CD8-positive, alpha-beta memory T cell (primary cell): ENCODE measurements at regions not wholly inside any gene's neighbourhood (a gene's known extent, or its start where the extent isn't known, plus 50 kb on each side); places are given as distances from the start of the nearest gene placed in this dataset.

Experiments used
- CTCF ChIA-PET: fragments of 350-600 bp; sonication (Branson Sonifier 250); formaldehyde crosslinking; loops from one replicate; lab custom pipeline; 2021; ENCODE audit warnings: antibody characterized with exemption; lab: Charles Lee
- POLR2A ChIA-PET: fragments of 350-600 bp; sonication (Branson Sonifier 250); formaldehyde crosslinking; loops from one replicate; lab custom pipeline; 2021; ENCODE audit warnings: antibody characterized with exemption; lab: Charles Lee
- DNase-seq, 5 donors: peaks; one replicate each; pipeline versions ENCODE4 v3.0.0 to v3.0.0-alpha.2; 2020 to 2022; ENCODE audit warnings: mixed read lengths in 1 of 5
- H3K27ac ChIP-seq: one replicate; pipeline ENCODE4 v1.7.0; 2013; ENCODE audit warnings: low read depth, mild to moderate bottlenecking, low read length, moderate library complexity
- H3K27me3 ChIP-seq: 2 replicates; pipeline ENCODE4 v1.7.0; 2013; ENCODE audit warnings: low read length, mild to moderate bottlenecking; ENCODE audit not compliant: insufficient read depth, poor library complexity, severe bottlenecking
- H3K36me3 ChIP-seq: 2 replicates; pipeline ENCODE4 v1.7.0; 2013; ENCODE audit warnings: mild to moderate bottlenecking, low read length, moderate library complexity; ENCODE audit not compliant: insufficient read depth
- H3K4me1 ChIP-seq: 2 replicates; pipeline ENCODE4 v1.7.0; 2013; ENCODE audit warnings: mild to moderate bottlenecking, low read length, moderate library complexity; ENCODE audit not compliant: insufficient read depth
- H3K4me3 ChIP-seq: 2 replicates; pipeline ENCODE4 v1.7.0; 2013; ENCODE audit warnings: mild to moderate bottlenecking, low read length
- H3K9me3 ChIP-seq: 2 replicates; pipeline ENCODE4 v1.7.0; 2013; ENCODE audit warnings: mild to moderate bottlenecking, low read length
- H3K27ac Mint-ChIP-seq, 8 donors: one replicate each; pipeline ENCODE4 v1.8.0; 2020 to 2021; ENCODE audit warnings: mixed read lengths in 8 of 8, mild to moderate bottlenecking in 6 of 8, inconsistent platforms in 3 of 8, moderate library complexity in 3 of 8
- H3K27me3 Mint-ChIP-seq, 2 donors: one replicate each; pipeline ENCODE4 v1.8.0; 2020 to 2021; ENCODE audit warnings: mixed read lengths in 2 of 2, mild to moderate bottlenecking in 1 of 2, moderate library complexity in 1 of 2
- H3K36me3 Mint-ChIP-seq, 3 donors: one replicate each; pipeline ENCODE4 v1.8.0; 2020 to 2021; ENCODE audit warnings: mixed read lengths in 3 of 3, inconsistent platforms in 1 of 3, mild to moderate bottlenecking in 1 of 3
- H3K4me1 Mint-ChIP-seq, 3 donors: one replicate each; pipeline ENCODE4 v1.8.0; 2020 to 2021; ENCODE audit warnings: mixed read lengths in 3 of 3, inconsistent platforms in 1 of 3, mild to moderate bottlenecking in 1 of 3
- H3K4me3 Mint-ChIP-seq, 7 donors: one replicate each; pipeline ENCODE4 v1.8.0; 2020 to 2021; ENCODE audit warnings: mixed read lengths in 7 of 7, mild to moderate bottlenecking in 6 of 7, moderate library complexity in 4 of 7, inconsistent platforms in 2 of 7
- H3K9me3 Mint-ChIP-seq, 5 donors: one replicate each; pipeline ENCODE4 v1.8.0; 2020 to 2022; ENCODE audit warnings: mixed read lengths in 5 of 5, mild to moderate bottlenecking in 3 of 5, moderate library complexity in 2 of 5, inconsistent platforms in 1 of 5

- H3K27me3 ChIP-seq, result no peaks in the 10 kb centered on the region
- no peaks in the 10 kb centered on the region for H3K9me3 ChIP-seq
- CTCF ChIA-PET, result no interaction called here
- Mint-ChIP-seq H3K27me3 (peaks cover 0 to 1% of the 10 kb centered on the region in 2 donors), H3K9me3 (peaks cover 2 to 12% (median 4%) of the 10 kb centered on the region in 5 donors), H3K27ac (no peak overlapping the region), H3K4me3 (no peak overlapping the region), H3K36me3 (no peaks in the 10 kb centered on the region), H3K4me1 (no peaks in the 10 kb centered on the region)
- DNase-seq, result no peak
- no peaks in the 10 kb centered on the region for H3K36me3 ChIP-seq
- H3K4me1 ChIP-seq, result no peaks in the 10 kb centered on the region
- POLR2A ChIA-PET, result no interaction called here
- H3K27ac ChIP-seq, result no peak overlapping the region
- H3K4me3 ChIP-seq, result no peak overlapping the region
These were observed 332.8 kb downstream of the SEC23A start for GRCh38 chr14:38770251-38770650.

GRCh38 chr14:38762845-38763244, 340.2 kb downstream of the SEC23A start:
- Histone ChIP-seq H3K4me1 (no peaks in the 10 kb centered on the region), H3K27me3 (no peaks in the 10 kb centered on the region), H3K36me3 (no peaks in the 10 kb centered on the region), H3K4me3 (no peak overlapping the region), H3K27ac (no peak overlapping the region), H3K9me3 (no peaks in the 10 kb centered on the region)
- peaks cover 0 to 2% of the 10 kb centered on the region in 2 donors for H3K27me3 Mint-ChIP-seq
- peaks cover 0 to 1% (median 0%) of the 10 kb centered on the region in 3 donors for H3K36me3 Mint-ChIP-seq
- no peaks in the 10 kb centered on the region for H3K4me1 Mint-ChIP-seq
- no peak for DNase-seq
- ChIA-PET CTCF (no interaction called here), POLR2A (no interaction called here)
- H3K27ac Mint-ChIP-seq, result no peak overlapping the region
- H3K4me3 Mint-ChIP-seq, result no peak overlapping the region
- peaks cover 2 to 14% (median 4%) of the 10 kb centered on the region in 5 donors for H3K9me3 Mint-ChIP-seq

DNA sequence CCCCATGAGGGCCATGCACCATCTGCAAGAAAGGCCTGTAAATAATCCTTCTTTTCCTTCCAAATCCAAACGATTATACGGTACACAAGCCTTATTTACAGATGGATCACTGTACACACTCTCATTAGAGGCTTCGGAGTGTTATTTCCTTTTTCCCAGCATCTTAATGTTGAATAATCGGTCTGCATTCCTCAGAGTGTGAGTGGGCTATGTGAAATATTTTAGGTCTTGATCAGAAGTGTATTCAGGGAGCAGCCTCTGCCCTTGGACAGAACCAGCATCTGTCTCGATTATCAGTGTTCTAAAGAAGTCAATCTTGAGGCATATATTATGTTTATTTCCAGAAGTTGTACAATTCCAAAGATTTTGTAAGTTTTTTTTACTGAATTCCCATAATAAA, 340.6 kb downstream of the SEC23A start:
- no peak for DNase-seq
- Histone ChIP-seq H3K27me3 (no peaks in the 10 kb centered on the region), H3K9me3 (no peaks in the 10 kb centered on the region), H3K4me1 (no peaks in the 10 kb centered on the region), H3K27ac (no peak overlapping the region), H3K4me3 (no peak overlapping the region), H3K36me3 (no peaks in the 10 kb centered on the region)
- H3K4me1 Mint-ChIP-seq, result no peaks in the 10 kb centered on the region
- H3K9me3 Mint-ChIP-seq, result peaks cover 2 to 11% (median 4%) of the 10 kb centered on the region in 5 donors
- no peak overlapping the region for H3K4me3 Mint-ChIP-seq
- ChIA-PET POLR2A (no interaction called here), CTCF (no interaction called here)
- peaks cover 0 to 2% of the 10 kb centered on the region in 2 donors for H3K27me3 Mint-ChIP-seq
- H3K27ac Mint-ChIP-seq, result no peak overlapping the region
- peaks cover 0 to 1% (median 0%) of the 10 kb centered on the region in 3 donors for H3K36me3 Mint-ChIP-seq

GRCh38 chr14:38761033-38761432, 342.0 kb downstream of the SEC23A start:
- Mint-ChIP-seq H3K4me3 (no peak overlapping the region), H3K36me3 (peaks cover 0 to 1% (median 0%) of the 10 kb centered on the region in 3 donors), H3K4me1 (no peaks in the 10 kb centered on the region), H3K9me3 (peaks cover 1 to 5% (median 2%) of the 10 kb centered on the region in 5 donors), H3K27ac (no peak overlapping the region), H3K27me3 (peaks cover 0 to 2% of the 10 kb centered on the region in 2 donors)
- ChIA-PET POLR2A (no interaction called here), CTCF (no interaction called here)
- Histone ChIP-seq H3K4me1 (no peaks in the 10 kb centered on the region), H3K9me3 (no peaks in the 10 kb centered on the region), H3K4me3 (no peak overlapping the region), H3K36me3 (no peaks in the 10 kb centered on the region), H3K27me3 (no peaks in the 10 kb centered on the region), H3K27ac (no peak overlapping the region)
- DNase-seq, result no peak

- Histone ChIP-seq H3K27me3 (no peaks in the 10 kb centered on the region), H3K36me3 (no peaks in the 10 kb centered on the region)
These were observed 344.4 kb downstream of the SEC23A start for GRCh38 chr14:38758661-38759060.

GRCh38 chr14:38755036-38755435, 348.0 kb downstream of the SEC23A start:
- CTCF ChIA-PET, result no interaction called here
- POLR2A ChIA-PET, result no interaction called here
- no peaks in the 10 kb centered on the region for H3K4me1 ChIP-seq

More at GRCh38 chr14:38758661-38759060, 344.4 kb downstream of the SEC23A start:
- H3K36me3 Mint-ChIP-seq, result no peaks in the 10 kb centered on the region
- peak overlapping the region in 1 of 8 donors; percentile 67 for H3K27ac Mint-ChIP-seq
- no peaks in the 10 kb centered on the region for H3K27me3 Mint-ChIP-seq
- no peak overlapping the region for H3K4me3 ChIP-seq
- H3K4me1 Mint-ChIP-seq, result no peaks in the 10 kb centered on the region
- H3K9me3 ChIP-seq, result no peaks in the 10 kb centered on the region
- no peaks in the 10 kb centered on the region for H3K4me1 ChIP-seq
- CTCF ChIA-PET, result no interaction called here
- H3K27ac ChIP-seq, result no peak overlapping the region
- no peak overlapping the region for H3K4me3 Mint-ChIP-seq
- no peak for DNase-seq
- POLR2A ChIA-PET, result no interaction called here
- peaks cover 0 to 4% (median 0%) of the 10 kb centered on the region in 5 donors for H3K9me3 Mint-ChIP-seq

DNA sequence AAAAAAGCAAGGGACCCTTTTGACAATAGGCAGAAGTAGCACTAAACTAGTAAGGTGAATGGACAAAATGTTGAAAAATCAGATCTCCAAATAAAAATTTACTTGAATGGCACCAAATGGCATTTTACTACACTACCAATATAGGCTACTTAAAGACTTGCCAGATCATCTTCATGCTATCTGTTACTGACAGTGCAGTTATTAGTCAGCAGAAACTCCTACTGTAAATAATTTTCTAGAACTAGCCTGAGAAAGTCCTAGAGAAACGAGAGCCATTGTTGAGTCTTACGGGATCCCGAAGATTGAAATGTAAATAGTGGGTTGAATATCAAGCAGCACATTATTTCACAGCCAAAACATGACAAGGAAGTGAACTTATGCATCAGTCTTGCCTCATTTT, 350.3 kb downstream of the SEC23A start:
- H3K36me3 ChIP-seq, result no peaks in the 10 kb centered on the region
- no peak overlapping the region for H3K27ac ChIP-seq
- H3K4me3 ChIP-seq, result no peak overlapping the region
- DNase-seq, result no peak
- H3K27me3 Mint-ChIP-seq, result no peaks in the 10 kb centered on the region
- H3K9me3 Mint-ChIP-seq, result peaks cover 0 to 4% (median 0%) of the 10 kb centered on the region in 5 donors
- H3K4me1 Mint-ChIP-seq, result no peaks in the 10 kb centered on the region
- no peaks in the 10 kb centered on the region for H3K27me3 ChIP-seq
- H3K27ac Mint-ChIP-seq, result no peak overlapping the region
- H3K4me1 ChIP-seq, result no peaks in the 10 kb centered on the region
- ChIA-PET POLR2A (no interaction called here), CTCF (no interaction called here)
- H3K4me3 Mint-ChIP-seq, result no peak overlapping the region
- H3K9me3 ChIP-seq, result no peaks in the 10 kb centered on the region
- no peaks in the 10 kb centered on the region for H3K36me3 Mint-ChIP-seq

More at GRCh38 chr14:38755036-38755435, 348.0 kb downstream of the SEC23A start:
- H3K27me3 ChIP-seq, result no peaks in the 10 kb centered on the region
- H3K4me3 ChIP-seq, result no peak overlapping the region
- peaks cover 0 to 4% (median 0%) of the 10 kb centered on the region in 5 donors for H3K9me3 Mint-ChIP-seq
- no peak for DNase-seq
- H3K27me3 Mint-ChIP-seq, result no peaks in the 10 kb centered on the region
- H3K27ac Mint-ChIP-seq, result no peak overlapping the region
- no peak overlapping the region for H3K4me3 Mint-ChIP-seq
- H3K36me3 Mint-ChIP-seq, result no peaks in the 10 kb centered on the region
- no peak overlapping the region for H3K27ac ChIP-seq
- no peaks in the 10 kb centered on the region for H3K36me3 ChIP-seq
- no peaks in the 10 kb centered on the region for H3K9me3 ChIP-seq
- no peaks in the 10 kb centered on the region for H3K4me1 Mint-ChIP-seq

DNA sequence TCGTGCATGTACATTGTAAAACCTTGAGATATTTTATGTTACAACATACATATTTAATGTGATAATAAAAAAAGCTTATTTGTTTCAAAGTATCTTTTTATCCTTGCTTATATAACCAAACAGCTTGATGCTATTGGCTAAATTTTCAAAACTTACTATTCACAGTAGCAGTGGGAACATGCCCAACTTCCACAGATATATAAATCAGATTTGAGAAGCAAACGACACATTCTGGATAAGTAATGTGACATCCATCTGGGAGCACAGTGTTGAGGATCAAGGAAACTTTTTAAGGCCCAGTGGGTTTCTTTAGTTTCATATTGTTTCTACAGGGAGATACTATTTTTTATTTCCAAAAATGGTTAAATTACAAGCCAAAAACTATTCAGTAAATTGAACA, 350.7 kb downstream of the SEC23A start:
- Histone ChIP-seq H3K4me3 (no peak overlapping the region), H3K27ac (no peak overlapping the region), H3K9me3 (no peaks in the 10 kb centered on the region), H3K4me1 (no peaks in the 10 kb centered on the region), H3K36me3 (no peaks in the 10 kb centered on the region), H3K27me3 (no peaks in the 10 kb centered on the region)
- POLR2A ChIA-PET, result no interaction called here
- Mint-ChIP-seq H3K27me3 (no peaks in the 10 kb centered on the region), H3K9me3 (peaks cover 0 to 4% (median 0%) of the 10 kb centered on the region in 5 donors), H3K27ac (no peak overlapping the region), H3K36me3 (no peaks in the 10 kb centered on the region), H3K4me1 (no peaks in the 10 kb centered on the region), H3K4me3 (no peak overlapping the region)
- CTCF ChIA-PET, result no interaction called here
- DNase-seq, result no peak
